ENCODE measurements at regions not wholly inside any gene's neighbourhood (a gene's known extent, or its start where the extent isn't known, plus 50 kb on each side); places are given as distances from the start of the nearest gene placed in this dataset.
"Not testable (repeated sequence)": the region's sequence is repeated elsewhere in the genome, so short reads cannot be mapped to it uniquely, and the experiment has no call there.

DNA sequence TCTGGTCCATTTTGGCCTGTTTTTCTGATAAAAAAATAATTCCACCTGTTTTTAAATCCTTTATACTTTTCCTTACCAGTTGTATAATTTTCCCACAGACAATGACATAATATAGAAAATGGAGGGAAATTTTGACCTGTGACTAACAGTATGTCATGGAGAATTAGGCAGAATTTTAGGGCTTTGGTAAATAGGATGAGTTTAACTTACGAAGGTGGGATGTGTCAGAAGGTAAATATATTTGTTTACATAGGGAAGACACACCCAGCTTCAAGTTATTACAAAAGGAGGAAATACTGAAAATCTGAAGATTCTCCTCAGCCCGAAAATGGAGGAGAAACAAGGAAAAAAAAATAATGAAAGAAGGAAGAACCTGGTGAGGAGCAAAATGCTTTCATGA is 64.6 kb upstream of the PPP3CA start:
- Histone ChIP-seq H3K9me3 (replicated peaks in 1 of 3) (no peaks in the 10 kb centered on the region), H3K27me3 (no peaks in the 10 kb centered on the region), H3K27ac (no peak overlapping the region), H3K36me3 (replicated peaks in 1 of 2) (no peaks in the 10 kb centered on the region), H3K4me3 (no peak overlapping the region), H3K4me1 (replicated peaks in 1 of 2) (no peaks in the 10 kb centered on the region)
- 77 to 86% (median 80%) methylated on average over 2 of the region's 2 CpGs for WGBS, 4 donors
- no peak for TF ChIP-seq POLR2A (IDR thresholded peaks at IDR 0.05)
- TF ChIP-seq, protein P1, sequence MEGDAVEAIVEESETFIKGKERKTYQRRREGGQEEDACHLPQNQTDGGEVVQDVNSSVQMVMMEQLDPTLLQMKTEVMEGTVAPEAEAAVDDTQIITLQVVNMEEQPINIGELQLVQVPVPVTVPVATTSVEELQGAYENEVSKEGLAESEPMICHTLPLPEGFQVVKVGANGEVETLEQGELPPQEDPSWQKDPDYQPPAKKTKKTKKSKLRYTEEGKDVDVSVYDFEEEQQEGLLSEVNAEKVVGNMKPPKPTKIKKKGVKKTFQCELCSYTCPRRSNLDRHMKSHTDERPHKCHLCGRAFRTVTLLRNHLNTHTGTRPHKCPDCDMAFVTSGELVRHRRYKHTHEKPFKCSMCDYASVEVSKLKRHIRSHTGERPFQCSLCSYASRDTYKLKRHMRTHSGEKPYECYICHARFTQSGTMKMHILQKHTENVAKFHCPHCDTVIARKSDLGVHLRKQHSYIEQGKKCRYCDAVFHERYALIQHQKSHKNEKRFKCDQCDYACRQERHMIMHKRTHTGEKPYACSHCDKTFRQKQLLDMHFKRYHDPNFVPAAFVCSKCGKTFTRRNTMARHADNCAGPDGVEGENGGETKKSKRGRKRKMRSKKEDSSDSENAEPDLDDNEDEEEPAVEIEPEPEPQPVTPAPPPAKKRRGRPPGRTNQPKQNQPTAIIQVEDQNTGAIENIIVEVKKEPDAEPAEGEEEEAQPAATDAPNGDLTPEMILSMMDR (IDR thresholded peaks at IDR 0.05): no peak
- DNase-seq: no peak
- intact Hi-C loops (cut with DNase I): no loop called here

DNA sequence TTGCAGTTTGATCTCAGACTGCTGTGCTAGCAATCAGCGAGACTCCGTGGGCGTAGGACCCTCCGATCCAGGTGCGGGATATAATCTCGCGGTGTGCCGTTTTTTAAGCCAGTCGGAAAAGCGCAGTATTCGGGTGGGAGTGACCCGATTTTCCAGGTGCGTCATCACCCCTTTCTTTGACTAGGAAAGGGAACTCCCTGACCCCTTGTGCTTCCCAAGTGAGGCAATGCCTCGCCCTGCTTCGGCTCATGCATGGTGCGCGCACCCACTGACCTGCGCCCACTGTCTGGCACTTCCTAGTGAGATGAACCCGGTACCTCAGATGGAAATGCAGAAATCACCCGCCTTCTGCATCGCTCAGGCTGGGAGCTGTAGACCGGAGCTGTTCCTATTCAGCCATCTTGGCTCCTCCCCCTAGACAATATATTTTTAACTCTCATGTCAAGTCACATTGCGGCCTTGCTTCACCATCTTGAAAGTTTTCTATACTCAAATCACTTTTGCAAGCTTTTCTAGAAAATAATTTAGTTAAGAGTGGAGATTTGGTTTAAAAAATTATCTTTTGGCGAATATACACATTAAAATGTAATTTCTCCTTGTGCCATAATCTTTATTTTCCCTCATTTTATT is 64.1 kb upstream of the PPP3CA start:
- intact Hi-C loops (cut with DNase I); H3K4me1 ChIP-seq (replicated peaks in 1 of 2); H3K4me3 ChIP-seq; H3K27me3 ChIP-seq; H3K27ac ChIP-seq; H3K9me3 ChIP-seq (replicated peaks in 1 of 3); DNase-seq; H3K36me3 ChIP-seq (replicated peaks in 1 of 2): not testable (repeated sequence)
- WGBS, 4 donors: 93 to 98% (median 97%) methylated on average over 24 of the region's 24 CpGs

DNA sequence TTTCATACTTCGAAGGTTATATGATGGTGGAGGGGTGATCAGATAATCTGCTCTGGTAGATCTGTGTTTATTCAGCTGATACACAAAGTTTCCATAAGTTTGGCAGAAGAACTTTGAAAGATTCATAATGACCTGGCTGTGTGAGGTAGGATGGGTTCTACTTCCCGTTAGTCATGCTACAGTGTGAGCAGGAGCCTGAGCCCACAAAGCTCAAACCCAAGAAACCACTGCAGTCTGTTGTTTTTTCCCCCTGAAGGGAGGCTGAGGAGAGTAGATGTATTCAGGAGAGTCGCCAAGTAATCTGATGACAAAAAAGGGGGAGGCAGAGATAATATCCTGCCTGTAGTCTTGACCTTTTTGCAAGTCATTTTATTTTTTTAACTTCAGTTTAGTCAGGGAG is 52.8 kb upstream of the PPP3CA start:
- no peak for DNase-seq
- no peaks in the 10 kb centered on the region for H3K27me3 ChIP-seq
- TF ChIP-seq, protein P1 (IDR thresholded peaks at IDR 0.05): no peak
- TF ChIP-seq POLR2A (IDR thresholded peaks at IDR 0.05): no peak
- WGBS, 4 donors: 67 to 79% (median 72%) methylated on average over 3 of the region's 3 CpGs
- intact Hi-C loops (cut with DNase I): no loop called here
- H3K4me1 ChIP-seq (replicated peaks in 1 of 2): no peaks in the 10 kb centered on the region
- H3K9me3 ChIP-seq (replicated peaks in 1 of 3): no peaks in the 10 kb centered on the region
- no peaks in the 10 kb centered on the region for H3K36me3 ChIP-seq (replicated peaks in 1 of 2)
- no peak overlapping the region for H3K4me3 ChIP-seq
- no peak overlapping the region for H3K27ac ChIP-seq

DNA sequence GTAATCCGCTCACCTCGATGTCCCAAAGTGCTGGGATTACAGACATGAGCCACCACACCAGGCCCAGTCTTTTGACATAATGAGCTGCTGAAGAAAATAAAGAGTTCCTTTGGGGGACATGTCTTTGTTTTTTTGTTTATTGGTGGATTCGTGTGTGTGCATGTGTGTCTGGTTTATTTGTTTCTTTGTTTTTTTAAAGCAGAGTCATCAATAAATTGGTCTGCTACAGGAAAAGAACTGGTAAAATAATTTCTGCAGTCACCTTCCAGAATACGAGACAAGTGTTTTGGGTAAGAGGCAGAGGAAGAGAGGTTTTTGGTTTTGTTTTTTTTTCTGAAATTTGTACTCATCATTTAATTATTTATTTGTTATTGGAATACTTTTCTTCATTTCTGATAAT is 51.5 kb upstream of the PPP3CA start:
- Histone ChIP-seq H3K4me3 (no peak overlapping the region), H3K27me3 (no peaks in the 10 kb centered on the region), H3K4me1 (replicated peaks in 1 of 2) (no peaks in the 10 kb centered on the region), H3K36me3 (replicated peaks in 1 of 2) (no peaks in the 10 kb centered on the region), H3K9me3 (replicated peaks in 1 of 3) (no peaks in the 10 kb centered on the region), H3K27ac (no peak overlapping the region)
- DNase-seq: no peak
- WGBS, 4 donors: 94 to 98% (median 95%) methylated on average over 4 of the region's 4 CpGs
- TF ChIP-seq, protein P1 (IDR thresholded peaks at IDR 0.05): no peak
- TF ChIP-seq POLR2A (IDR thresholded peaks at IDR 0.05): no peak
- intact Hi-C loops (cut with DNase I): no loop called here

Small RNA genes lying in the stretch of these regions (small RNA-seq; reads per million reads assigned to genes)
- 0 reads per million in 2 donors for gene RNU6-462P

Data from adrenal gland (tissue), 9 donors.